Cardiac muscle cell (in vitro differentiated cells and primary cell): ENCODE measurements at regions not wholly inside any gene's neighbourhood (a gene's known extent, or its start where the extent isn't known, plus 50 kb on each side); places are given as distances from the start of the nearest gene placed in this dataset.

Experiments
- DNase-seq, 2 donors: peaks; one replicate each; pipeline versions ENCODE4 v3.0.0 to v3.0.0-alpha.2; 2010 to 2017; ENCODE audit warnings: low read depth in 1 of 2, low spot score in 1 of 2
- H3K27ac ChIP-seq: fragments of 200-600 bp; sonication (generic); 2 replicates; pipeline ENCODE4 v1.5.1; 2016
- H3K27me3 ChIP-seq: fragments of 200-600 bp; sonication (generic); 2 replicates; pipeline ENCODE4 v1.6.0; 2016; ENCODE audit warnings: control low read depth
- H3K36me3 ChIP-seq: fragments of 200-600 bp; sonication (generic); 2 replicates; pipeline ENCODE4 v1.5.1; 2016; ENCODE audit warnings: control low read depth
- H3K4me1 ChIP-seq: fragments of 200-600 bp; sonication (generic); 2 replicates; pipeline ENCODE4 v1.8.1; 2017; ENCODE audit warnings: low read depth, mild to moderate bottlenecking, mixed run types
- H3K4me3 ChIP-seq: fragments of 200-600 bp; sonication (generic); 2 replicates; pipeline ENCODE4 v1.5.1; 2016; ENCODE audit warnings: mild to moderate bottlenecking
- H3K9me3 ChIP-seq: fragments of 200-600 bp; sonication (generic); 2 replicates; pipeline ENCODE4 v1.5.1; 2017; ENCODE audit warnings: low read depth, mild to moderate bottlenecking, control low read depth
- TF ChIP-seq, protein P1 (sequence below): IDR thresholded peaks from 2 replicates; pipeline ENCODE4 v1.5.1; 2012; ENCODE audit warnings: low read depth, mild to moderate bottlenecking, low read length

GRCh38 chr12:23043646-23044045 lies 418.7 kb downstream of the ETNK1 start:
- TF ChIP-seq, protein P1, sequence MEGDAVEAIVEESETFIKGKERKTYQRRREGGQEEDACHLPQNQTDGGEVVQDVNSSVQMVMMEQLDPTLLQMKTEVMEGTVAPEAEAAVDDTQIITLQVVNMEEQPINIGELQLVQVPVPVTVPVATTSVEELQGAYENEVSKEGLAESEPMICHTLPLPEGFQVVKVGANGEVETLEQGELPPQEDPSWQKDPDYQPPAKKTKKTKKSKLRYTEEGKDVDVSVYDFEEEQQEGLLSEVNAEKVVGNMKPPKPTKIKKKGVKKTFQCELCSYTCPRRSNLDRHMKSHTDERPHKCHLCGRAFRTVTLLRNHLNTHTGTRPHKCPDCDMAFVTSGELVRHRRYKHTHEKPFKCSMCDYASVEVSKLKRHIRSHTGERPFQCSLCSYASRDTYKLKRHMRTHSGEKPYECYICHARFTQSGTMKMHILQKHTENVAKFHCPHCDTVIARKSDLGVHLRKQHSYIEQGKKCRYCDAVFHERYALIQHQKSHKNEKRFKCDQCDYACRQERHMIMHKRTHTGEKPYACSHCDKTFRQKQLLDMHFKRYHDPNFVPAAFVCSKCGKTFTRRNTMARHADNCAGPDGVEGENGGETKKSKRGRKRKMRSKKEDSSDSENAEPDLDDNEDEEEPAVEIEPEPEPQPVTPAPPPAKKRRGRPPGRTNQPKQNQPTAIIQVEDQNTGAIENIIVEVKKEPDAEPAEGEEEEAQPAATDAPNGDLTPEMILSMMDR = no peak
- DNase-seq = no peak
- Histone ChIP-seq H3K36me3 (no peaks in the 10 kb centered on the region), H3K9me3 (no peaks in the 10 kb centered on the region), H3K4me3 (no peak overlapping the region), H3K27me3 (no peaks in the 10 kb centered on the region), H3K27ac (no peak overlapping the region), H3K4me1 (peaks cover 5% of the 10 kb centered on the region)

- H3K27ac ChIP-seq = no peak overlapping the region
- no peaks in the 10 kb centered on the region for H3K27me3 ChIP-seq
- no peaks in the 10 kb centered on the region for H3K4me1 ChIP-seq
- no peaks in the 10 kb centered on the region for H3K9me3 ChIP-seq
- no peak overlapping the region for H3K4me3 ChIP-seq
- TF ChIP-seq, protein P1 = no peak
- no peaks in the 10 kb centered on the region for H3K36me3 ChIP-seq
- peak in 1 of 2 donors; percentile 0 for DNase-seq
Observed at GRCh38 chr12:23049180-23049579, 424.2 kb downstream of the ETNK1 start.

DNA sequence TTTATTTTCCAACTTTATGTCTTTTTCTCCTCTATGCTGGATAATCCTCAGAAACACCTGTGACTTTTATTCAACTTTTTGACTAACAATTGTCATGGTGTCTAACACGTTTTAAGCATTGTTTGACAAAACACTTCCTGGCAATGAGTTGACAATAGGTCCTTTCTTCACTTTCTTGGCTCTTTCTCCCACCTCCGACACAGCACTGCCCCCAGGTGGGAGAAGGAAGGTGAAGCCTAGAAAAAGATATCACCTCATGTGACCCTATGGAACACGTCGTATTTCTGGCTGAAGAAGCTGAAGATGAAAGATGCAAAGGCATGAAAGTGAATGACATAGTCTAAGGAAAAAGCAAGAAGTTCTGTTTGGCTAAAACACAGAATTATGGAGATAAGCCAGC lies 430.0 kb downstream of the ETNK1 start:
- no peaks in the 10 kb centered on the region for H3K27me3 ChIP-seq
- DNase-seq = peak; percentile 23 to 46
- TF ChIP-seq, protein P1 = peak; percentile 29
- H3K36me3 ChIP-seq = no peaks in the 10 kb centered on the region
- H3K9me3 ChIP-seq = no peaks in the 10 kb centered on the region
- H3K4me3 ChIP-seq = no peak overlapping the region
- no peak overlapping the region for H3K27ac ChIP-seq
- no peaks in the 10 kb centered on the region for H3K4me1 ChIP-seq

DNA sequence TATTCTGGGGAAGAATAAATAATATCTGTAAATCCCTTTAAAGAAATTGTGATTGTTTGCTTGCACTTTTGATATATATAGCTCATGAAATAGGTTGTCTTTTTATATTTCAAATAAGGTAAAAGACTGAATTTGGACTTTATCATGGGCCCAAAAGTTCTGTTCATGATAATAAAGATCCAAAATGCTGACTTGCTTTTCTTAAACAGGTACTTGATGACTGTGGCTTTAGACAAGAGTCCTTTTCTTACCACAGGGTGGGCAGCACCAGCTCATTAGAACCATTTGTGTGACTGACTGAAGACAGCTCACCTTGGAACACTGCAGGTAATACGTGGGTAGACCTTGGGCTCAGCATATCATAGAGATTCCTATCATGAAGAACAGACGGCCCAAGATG lies 432.6 kb downstream of the ETNK1 start:
- H3K9me3 ChIP-seq = no peaks in the 10 kb centered on the region
- no peak overlapping the region for H3K4me3 ChIP-seq
- H3K27ac ChIP-seq = no peak overlapping the region
- DNase-seq = no peak
- H3K36me3 ChIP-seq = no peaks in the 10 kb centered on the region
- H3K27me3 ChIP-seq = no peaks in the 10 kb centered on the region
- H3K4me1 ChIP-seq = no peaks in the 10 kb centered on the region
- TF ChIP-seq, protein P1 = no peak

GRCh38 chr12:23060161-23060560 lies 435.2 kb downstream of the ETNK1 start:
- TF ChIP-seq, protein P1 = no peak
- Histone ChIP-seq H3K4me3 (no peak overlapping the region), H3K27me3 (no peaks in the 10 kb centered on the region), H3K9me3 (no peaks in the 10 kb centered on the region), H3K36me3 (no peaks in the 10 kb centered on the region), H3K27ac (no peak overlapping the region), H3K4me1 (no peaks in the 10 kb centered on the region)
- no peak for DNase-seq

DNA sequence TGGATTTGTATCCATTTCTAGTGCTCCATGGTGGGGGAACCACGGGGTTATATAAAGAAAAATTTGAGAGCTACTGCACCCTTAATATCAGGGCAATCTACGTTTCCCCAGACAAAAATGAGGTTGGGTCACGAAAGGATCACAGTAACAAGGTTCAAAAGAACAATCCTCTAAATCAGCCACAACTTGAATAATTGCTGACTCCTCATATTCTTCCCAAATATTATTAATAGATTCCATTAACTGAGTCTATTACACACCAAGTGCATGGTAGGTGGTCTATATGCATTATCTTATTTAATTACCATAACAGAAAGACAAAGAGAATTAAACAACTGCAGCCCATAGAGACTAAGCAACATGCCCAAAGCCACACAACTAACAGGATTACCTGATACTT lies 438.2 kb downstream of the ETNK1 start:
- Histone ChIP-seq H3K4me1 (no peaks in the 10 kb centered on the region), H3K36me3 (no peaks in the 10 kb centered on the region), H3K9me3 (no peaks in the 10 kb centered on the region), H3K27ac (no peak overlapping the region), H3K4me3 (no peak overlapping the region), H3K27me3 (no peaks in the 10 kb centered on the region)
- DNase-seq = no peak
- TF ChIP-seq, protein P1 = no peak
